ENCODE measurements at regions not wholly inside any gene's neighbourhood (a gene's known extent, or its start where the extent isn't known, plus 50 kb on each side); places are given as distances from the start of the nearest gene placed in this dataset.
"Not testable (repeated sequence)": the region's sequence is repeated elsewhere in the genome, so short reads cannot be mapped to it uniquely, and the experiment has no call there.

GRCh38 chr16:88185976-88186888 is 196.5 kb upstream of the ZNF469 start:
- DNase-seq (ENCODE audit: low read depth) = not testable (repeated sequence)

- DNase-seq (ENCODE audit: low read depth) = not testable (repeated sequence)
Measured at GRCh38 chr16:88186889-88187870, 195.6 kb upstream of the ZNF469 start.

GRCh38 chr16:88188171-88188895 is 194.4 kb upstream of the ZNF469 start:
- DNase-seq (ENCODE audit: low read depth) = not testable (repeated sequence)

GRCh38 chr16:88190592-88191095 is 192.1 kb upstream of the ZNF469 start:
- not testable (repeated sequence) for DNase-seq (ENCODE audit: low read depth)

- not testable (repeated sequence) for DNase-seq (ENCODE audit: low read depth)
Measured at GRCh38 chr16:88191168-88191567, 191.6 kb upstream of the ZNF469 start.

GRCh38 chr16:88192601-88193000 is 190.2 kb upstream of the ZNF469 start:
- DNase-seq (ENCODE audit: low read depth) = no peak

- not testable (repeated sequence) for DNase-seq (ENCODE audit: low read depth)
Measured at GRCh38 chr16:88193706-88194396, 188.9 kb upstream of the ZNF469 start.

- no peak for DNase-seq (ENCODE audit: low read depth)
Measured at GRCh38 chr16:88194397-88195268, 188.1 kb upstream of the ZNF469 start.

GRCh38 chr16:88195269-88195705 is 187.5 kb upstream of the ZNF469 start:
- DNase-seq (ENCODE audit: low read depth) = no peak

GRCh38 chr16:88195911-88196465 is 186.8 kb upstream of the ZNF469 start:
- DNase-seq (ENCODE audit: low read depth) = no peak

GRCh38 chr16:88196471-88197400 is 186.0 kb upstream of the ZNF469 start:
- DNase-seq (ENCODE audit: low read depth) = no peak

- no peak for DNase-seq (ENCODE audit: low read depth)
Measured at GRCh38 chr16:88197481-88198456, 185.0 kb upstream of the ZNF469 start.

- not testable (repeated sequence) for DNase-seq (ENCODE audit: low read depth)
Measured at GRCh38 chr16:88198457-88199295, 184.1 kb upstream of the ZNF469 start.

GRCh38 chr16:88199296-88200153 is 183.2 kb upstream of the ZNF469 start:
- DNase-seq (ENCODE audit: low read depth) = not testable (repeated sequence)

Data from CMK (cell line).